ENCODE measurements at regions not wholly inside any gene's neighbourhood (a gene's known extent, or its start where the extent isn't known, plus 50 kb on each side); places are given as distances from the start of the nearest gene placed in this dataset.
A peak's percentile ranks its signal among the peaks of the same experiment; 100 is the strongest.
"Not testable (repeated sequence)": the region's sequence is repeated elsewhere in the genome, so short reads cannot be mapped to it uniquely, and the experiment has no call there.

GRCh38 chr4:110424144-110424543, 51.8 kb upstream of the ENPEP start:
- DNase-seq (ENCODE audit: low read depth), result no peak

- DNase-seq (ENCODE audit: low read depth), result no peak
Observed at GRCh38 chr4:110418641-110419040, 57.3 kb upstream of the ENPEP start.

- no peak for DNase-seq (ENCODE audit: low read depth)
Observed at GRCh38 chr4:110417136-110417535, 58.8 kb upstream of the ENPEP start.

GRCh38 chr4:110415478-110415877, 60.5 kb upstream of the ENPEP start:
- no peak for DNase-seq (ENCODE audit: low read depth)

- DNase-seq (ENCODE audit: low read depth), result no peak
Observed at GRCh38 chr4:110415041-110415440, 60.9 kb upstream of the ENPEP start.

GRCh38 chr4:110414561-110414920, 61.4 kb upstream of the ENPEP start:
- DNase-seq (ENCODE audit: low read depth), result no peak

GRCh38 chr4:110413807-110414560, 62.0 kb upstream of the ENPEP start:
- DNase-seq (ENCODE audit: low read depth), result not testable (repeated sequence)

GRCh38 chr4:110412354-110413065, 63.4 kb upstream of the ENPEP start:
- DNase-seq (ENCODE audit: low read depth), result no peak

GRCh38 chr4:110411574-110412011, 64.4 kb upstream of the ENPEP start:
- DNase-seq (ENCODE audit: low read depth), result no peak

- DNase-seq (ENCODE audit: low read depth), result not testable (repeated sequence)
Observed at GRCh38 chr4:110410853-110411573, 64.9 kb upstream of the ENPEP start.

- DNase-seq (ENCODE audit: low read depth), result no peak
Observed at GRCh38 chr4:110400086-110400485, 75.9 kb upstream of the ENPEP start.

- not testable (repeated sequence) for DNase-seq (ENCODE audit: low read depth)
Observed at GRCh38 chr4:110399046-110399445, 76.9 kb upstream of the ENPEP start.

GRCh38 chr4:110396963-110397362, 79.0 kb upstream of the ENPEP start:
- no peak for DNase-seq (ENCODE audit: low read depth)

- no peak for DNase-seq (ENCODE audit: low read depth)
Observed at GRCh38 chr4:110395421-110395820, 80.5 kb upstream of the ENPEP start.

- no peak for DNase-seq (ENCODE audit: low read depth)
Observed at GRCh38 chr4:110394871-110395270, 81.1 kb upstream of the ENPEP start.

GRCh38 chr4:110381784-110382183, 94.2 kb upstream of the ENPEP start:
- no peak for DNase-seq (ENCODE audit: low read depth)

- DNase-seq (ENCODE audit: low read depth), result no peak
Observed at GRCh38 chr4:110372485-110372884, 103.5 kb upstream of the ENPEP start.

GRCh38 chr4:110371016-110371770, 104.8 kb upstream of the ENPEP start:
- no peak for DNase-seq (ENCODE audit: low read depth)

- DNase-seq (ENCODE audit: low read depth), result no peak
Observed at GRCh38 chr4:110368409-110368808, 107.5 kb upstream of the ENPEP start.

- DNase-seq (ENCODE audit: low read depth), result no peak
Observed at GRCh38 chr4:110367156-110367555, 108.8 kb upstream of the ENPEP start.

GRCh38 chr4:110365761-110366160, 110.2 kb upstream of the ENPEP start:
- DNase-seq (ENCODE audit: low read depth), result no peak

GRCh38 chr4:110364911-110365520, 110.9 kb upstream of the ENPEP start:
- DNase-seq (ENCODE audit: low read depth), result peak; percentile 13
